ENCODE measurements at regions not wholly inside any gene's neighbourhood (a gene's known extent, or its start where the extent isn't known, plus 50 kb on each side); places are given as distances from the start of the nearest gene placed in this dataset.

- Mint-ChIP-seq H3K27ac (no peak overlapping the region), H3K4me3 (no peak overlapping the region), H3K27me3 (peaks cover 2% of the 10 kb centered on the region), H3K4me1 (peaks cover 6% of the 10 kb centered on the region), H3K36me3 (ENCODE audit: low read depth) (no peaks in the 10 kb centered on the region), H3K9me3 (peaks cover 20% of the 10 kb centered on the region)
- no peak for DNase-seq
- CTCF ChIA-PET: no interaction called here
- POLR2A ChIA-PET: no interaction called here
Measured at GRCh38 chr17:72416905-72417304, 296.1 kb downstream of the SOX9 start.

- H3K27ac Mint-ChIP-seq: no peak overlapping the region
- no peak overlapping the region for H3K4me3 Mint-ChIP-seq
- peaks cover 20% of the 10 kb centered on the region for H3K9me3 Mint-ChIP-seq
- no peak for DNase-seq
- H3K36me3 Mint-ChIP-seq (ENCODE audit: low read depth): no peaks in the 10 kb centered on the region
- H3K4me1 Mint-ChIP-seq: peaks cover 7% of the 10 kb centered on the region
- peaks cover 2% of the 10 kb centered on the region for H3K27me3 Mint-ChIP-seq
- POLR2A ChIA-PET: no interaction called here
- CTCF ChIA-PET: no interaction called here
Measured at GRCh38 chr17:72417627-72418026, 296.8 kb downstream of the SOX9 start.

- Mint-ChIP-seq H3K27me3 (peaks cover 2% of the 10 kb centered on the region), H3K36me3 (ENCODE audit: low read depth) (no peaks in the 10 kb centered on the region), H3K27ac (no peak overlapping the region), H3K4me1 (peaks cover 7% of the 10 kb centered on the region), H3K4me3 (no peak overlapping the region), H3K9me3 (peaks cover 20% of the 10 kb centered on the region)
- ChIA-PET CTCF (no interaction called here), POLR2A (no interaction called here)
- DNase-seq: no peak
Measured at GRCh38 chr17:72419866-72420774, 299.3 kb downstream of the SOX9 start.

- CTCF ChIA-PET: no interaction called here
- POLR2A ChIA-PET: no interaction called here
- Mint-ChIP-seq H3K27me3 (peaks cover 2% of the 10 kb centered on the region), H3K9me3 (peaks cover 20% of the 10 kb centered on the region), H3K27ac (no peak overlapping the region), H3K4me1 (peaks cover 7% of the 10 kb centered on the region), H3K4me3 (no peak overlapping the region), H3K36me3 (ENCODE audit: low read depth) (no peaks in the 10 kb centered on the region)
- DNase-seq: no peak
Measured at GRCh38 chr17:72420775-72421127, 299.9 kb downstream of the SOX9 start.

- no peak for DNase-seq
- ChIA-PET POLR2A (no interaction called here), CTCF (no interaction called here)
- Mint-ChIP-seq H3K4me1 (peaks cover 7% of the 10 kb centered on the region), H3K27me3 (peaks cover 2% of the 10 kb centered on the region), H3K4me3 (no peak overlapping the region), H3K27ac (no peak overlapping the region), H3K9me3 (peaks cover 20% of the 10 kb centered on the region), H3K36me3 (ENCODE audit: low read depth) (no peaks in the 10 kb centered on the region)
Measured at GRCh38 chr17:72421128-72422092, 300.6 kb downstream of the SOX9 start.

- Mint-ChIP-seq H3K27ac (no peak overlapping the region), H3K9me3 (peaks cover 16% of the 10 kb centered on the region), H3K36me3 (ENCODE audit: low read depth) (no peaks in the 10 kb centered on the region), H3K4me1 (peaks cover 7% of the 10 kb centered on the region), H3K4me3 (no peak overlapping the region), H3K27me3 (peaks cover 2% of the 10 kb centered on the region)
- CTCF ChIA-PET: no interaction called here
- DNase-seq: no peak
- POLR2A ChIA-PET: no interaction called here
Measured at GRCh38 chr17:72422204-72422504, 301.3 kb downstream of the SOX9 start.

- peaks cover 13% of the 10 kb centered on the region for H3K9me3 Mint-ChIP-seq
- no peak for DNase-seq
- POLR2A ChIA-PET: no interaction called here
- peaks cover 7% of the 10 kb centered on the region for H3K4me1 Mint-ChIP-seq
- CTCF ChIA-PET: no interaction called here
- H3K27me3 Mint-ChIP-seq: peaks cover 2% of the 10 kb centered on the region
- no peak overlapping the region for H3K27ac Mint-ChIP-seq
- no peak overlapping the region for H3K4me3 Mint-ChIP-seq
- no peaks in the 10 kb centered on the region for H3K36me3 Mint-ChIP-seq (ENCODE audit: low read depth)
Measured at GRCh38 chr17:72422505-72423285, 301.9 kb downstream of the SOX9 start.

- CTCF ChIA-PET: no interaction called here
- H3K4me1 Mint-ChIP-seq: peaks cover 7% of the 10 kb centered on the region
- H3K9me3 Mint-ChIP-seq: peaks cover 10% of the 10 kb centered on the region
- no peak overlapping the region for H3K4me3 Mint-ChIP-seq
- H3K27ac Mint-ChIP-seq: no peak overlapping the region
- peaks cover under 1% of the 10 kb centered on the region for H3K27me3 Mint-ChIP-seq
- no peaks in the 10 kb centered on the region for H3K36me3 Mint-ChIP-seq (ENCODE audit: low read depth)
- no peak for DNase-seq
- POLR2A ChIA-PET: no interaction called here
Measured at GRCh38 chr17:72423286-72423589, 302.4 kb downstream of the SOX9 start.

- Mint-ChIP-seq H3K27ac (no peak overlapping the region), H3K27me3 (no peaks in the 10 kb centered on the region), H3K4me1 (peaks cover 7% of the 10 kb centered on the region), H3K4me3 (no peak overlapping the region), H3K9me3 (peaks cover 8% of the 10 kb centered on the region), H3K36me3 (ENCODE audit: low read depth) (no peaks in the 10 kb centered on the region)
- DNase-seq: no peak
- ChIA-PET POLR2A (no interaction called here), CTCF (no interaction called here)
Measured at GRCh38 chr17:72423718-72424117, 302.9 kb downstream of the SOX9 start.

GRCh38 chr17:72424505-72425117 lies 303.8 kb downstream of the SOX9 start:
- CTCF ChIA-PET: interaction anchor here (0.6 kb wide), 1 partner anchor 133 kb away, joined by 3 read pairs; no protein-coding TSS in a partner anchor
- Mint-ChIP-seq H3K27ac (no peak overlapping the region), H3K4me3 (no peak overlapping the region), H3K27me3 (no peaks in the 10 kb centered on the region), H3K9me3 (no peaks in the 10 kb centered on the region), H3K36me3 (ENCODE audit: low read depth) (no peaks in the 10 kb centered on the region), H3K4me1 (peaks cover 7% of the 10 kb centered on the region)
- POLR2A ChIA-PET: no interaction called here
- DNase-seq: no peak

GRCh38 chr17:72425133-72425793 lies 304.4 kb downstream of the SOX9 start:
- no peak overlapping the region for H3K27ac Mint-ChIP-seq
- peaks cover 7% of the 10 kb centered on the region for H3K4me1 Mint-ChIP-seq
- H3K27me3 Mint-ChIP-seq: no peaks in the 10 kb centered on the region
- ChIA-PET POLR2A (no interaction called here), CTCF (interaction anchor here (0.6 kb wide), 1 partner anchor 132 kb away, joined by 3 read pairs; no protein-coding TSS in a partner anchor)
- H3K36me3 Mint-ChIP-seq (ENCODE audit: low read depth): no peaks in the 10 kb centered on the region
- DNase-seq: no peak
- no peak overlapping the region for H3K4me3 Mint-ChIP-seq
- no peaks in the 10 kb centered on the region for H3K9me3 Mint-ChIP-seq

GRCh38 chr17:72425794-72426168 lies 305.0 kb downstream of the SOX9 start:
- peaks cover 7% of the 10 kb centered on the region for H3K4me1 Mint-ChIP-seq
- no peaks in the 10 kb centered on the region for H3K36me3 Mint-ChIP-seq (ENCODE audit: low read depth)
- POLR2A ChIA-PET: no interaction called here
- no peaks in the 10 kb centered on the region for H3K9me3 Mint-ChIP-seq
- CTCF ChIA-PET: no interaction called here
- H3K27ac Mint-ChIP-seq: no peak overlapping the region
- H3K4me3 Mint-ChIP-seq: no peak overlapping the region
- no peak for DNase-seq
- H3K27me3 Mint-ChIP-seq: no peaks in the 10 kb centered on the region

Measured in activated CD4-positive, alpha-beta T cell treated with anti-CD3 and anti-CD28 coated beads, Interleukin-2, amount 10 ng/mL, durations not matched to agents 7 days and 5 days (primary cell).